ENCODE measurements at regions not wholly inside any gene's neighbourhood (a gene's known extent, or its start where the extent isn't known, plus 50 kb on each side); places are given as distances from the start of the nearest gene placed in this dataset.

DNA sequence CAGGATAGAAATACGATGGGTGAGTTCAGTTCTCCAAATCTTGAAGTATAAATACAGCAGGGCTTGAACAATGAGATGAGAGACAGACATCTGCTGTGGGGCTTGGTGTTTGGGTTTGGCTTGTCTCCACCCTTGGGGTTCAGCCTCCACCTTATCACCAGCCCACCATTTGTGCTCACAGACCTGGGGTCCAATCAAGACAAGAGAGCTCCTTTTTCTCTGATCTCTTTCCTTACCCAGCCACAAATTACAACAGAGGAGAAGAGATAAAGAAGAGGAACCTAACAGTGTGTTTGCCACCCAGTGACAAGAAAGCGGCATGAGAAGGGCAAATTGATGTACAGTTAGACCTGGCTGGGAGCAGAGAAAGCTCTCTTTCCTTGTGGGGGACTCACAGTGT lies 204.5 kb upstream of the CXCR4 start:
- peak overlapping the region; percentile 58 to 93 (median 84) for H3K27ac Mint-ChIP-seq
- peak overlapping the region in 1 of 2 donors; percentile 23 for H3K27ac ChIP-seq (ENCODE audit: low read depth in 1 of 2, low read length in 2 of 2)
- intact Hi-C loops (cut with micrococcal nuclease), result loop anchor here (10.0 kb wide), 2 partner anchors 108 to 318 kb away; no protein-coding TSS in a partner anchor
- H2AFZ ChIP-seq (ENCODE audit: insufficient read depth, low read depth, low read length, poor library complexity, severe bottlenecking), result peak overlapping the region; percentile 41
- TF ChIP-seq, protein P1, sequence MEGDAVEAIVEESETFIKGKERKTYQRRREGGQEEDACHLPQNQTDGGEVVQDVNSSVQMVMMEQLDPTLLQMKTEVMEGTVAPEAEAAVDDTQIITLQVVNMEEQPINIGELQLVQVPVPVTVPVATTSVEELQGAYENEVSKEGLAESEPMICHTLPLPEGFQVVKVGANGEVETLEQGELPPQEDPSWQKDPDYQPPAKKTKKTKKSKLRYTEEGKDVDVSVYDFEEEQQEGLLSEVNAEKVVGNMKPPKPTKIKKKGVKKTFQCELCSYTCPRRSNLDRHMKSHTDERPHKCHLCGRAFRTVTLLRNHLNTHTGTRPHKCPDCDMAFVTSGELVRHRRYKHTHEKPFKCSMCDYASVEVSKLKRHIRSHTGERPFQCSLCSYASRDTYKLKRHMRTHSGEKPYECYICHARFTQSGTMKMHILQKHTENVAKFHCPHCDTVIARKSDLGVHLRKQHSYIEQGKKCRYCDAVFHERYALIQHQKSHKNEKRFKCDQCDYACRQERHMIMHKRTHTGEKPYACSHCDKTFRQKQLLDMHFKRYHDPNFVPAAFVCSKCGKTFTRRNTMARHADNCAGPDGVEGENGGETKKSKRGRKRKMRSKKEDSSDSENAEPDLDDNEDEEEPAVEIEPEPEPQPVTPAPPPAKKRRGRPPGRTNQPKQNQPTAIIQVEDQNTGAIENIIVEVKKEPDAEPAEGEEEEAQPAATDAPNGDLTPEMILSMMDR (IDR thresholded peaks at IDR 0.05), result no peak
- peak in 2 of 3 donors; percentile 22 to 31 for DNase-seq
- H3K4me2 ChIP-seq (replicated peaks; ENCODE audit: extremely low read depth, low read length, poor library complexity, severe bottlenecking), result no peak overlapping the region
- H3K27me3 ChIP-seq (ENCODE audit: control insufficient read depth in 2 of 2, insufficient read depth in 2 of 2, low read length in 2 of 2), result no peaks in the 10 kb centered on the region
- H3K9me3 ChIP-seq (replicated peaks in 1 of 2; ENCODE audit: control insufficient read depth in 1 of 2, insufficient read depth in 1 of 2, low read length in 2 of 2), result no peaks in the 10 kb centered on the region
- no peak overlapping the region for H3K4me3 ChIP-seq (replicated peaks in 1 of 3; ENCODE audit: low read depth in 2 of 3, low read length in 3 of 3)
- peaks cover 0 to 4% (median 2%) of the 10 kb centered on the region in 3 donors for H3K27me3 Mint-ChIP-seq (ENCODE audit: low read depth in 3 of 3)
- no peaks in the 10 kb centered on the region for H3K79me2 ChIP-seq (ENCODE audit: insufficient read depth, low read length)
- H3K36me3 Mint-ChIP-seq, result no peaks in the 10 kb centered on the region
- H3K9me3 Mint-ChIP-seq, result peaks cover 0 to 2% (median 0%) of the 10 kb centered on the region in 7 donors
- peaks cover 53 to 59% of the 10 kb centered on the region in 2 donors for H3K4me1 ChIP-seq (ENCODE audit: control insufficient read depth in 1 of 2, insufficient read depth in 2 of 2, low read length in 2 of 2)
- H3K9ac ChIP-seq (ENCODE audit: insufficient read depth, low read length, poor library complexity, severe bottlenecking), result no peak overlapping the region
- H3K4me3 Mint-ChIP-seq, result no peak overlapping the region
- WGBS (ENCODE audit: insufficient coverage), result 6% methylated on average over 1 of the region's 2 CpGs
- no peaks in the 10 kb centered on the region for H3K36me3 ChIP-seq (replicated peaks in 1 of 2; ENCODE audit: control insufficient read depth in 1 of 2, insufficient read depth in 2 of 2, low read length in 2 of 2)
- no peaks in the 10 kb centered on the region for H4K20me1 ChIP-seq (ENCODE audit: insufficient read depth, low read length)
- peaks cover 59% of the 10 kb centered on the region for H3K4me1 Mint-ChIP-seq

DNA sequence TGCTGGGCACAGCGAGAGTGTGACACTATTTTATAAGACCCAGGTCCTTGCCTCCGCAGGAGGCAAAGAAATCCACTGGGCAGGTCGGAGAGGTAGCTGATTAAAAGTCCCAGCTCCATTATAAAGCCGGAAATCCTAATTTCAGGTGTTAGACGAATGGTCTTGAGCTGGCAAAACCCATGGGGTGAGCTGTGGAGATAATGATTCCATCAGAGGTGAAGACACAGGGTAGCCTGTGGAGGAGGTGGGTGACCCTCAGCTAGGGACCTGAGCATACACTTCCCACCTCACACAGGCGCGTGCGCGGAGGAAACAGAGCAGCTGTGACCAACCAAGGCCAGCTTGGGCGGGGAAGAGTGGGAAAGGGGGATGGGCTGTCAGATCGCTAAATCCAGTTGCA lies 201.7 kb upstream of the CXCR4 start:
- Histone ChIP-seq H3K9me3 (replicated peaks in 1 of 2; ENCODE audit: control insufficient read depth in 1 of 2, insufficient read depth in 1 of 2, low read length in 2 of 2) (no peaks in the 10 kb centered on the region), H3K79me2 (ENCODE audit: insufficient read depth, low read length) (no peaks in the 10 kb centered on the region), H3K4me1 (ENCODE audit: control insufficient read depth in 1 of 2, insufficient read depth in 2 of 2, low read length in 2 of 2) (peaks cover 30 to 34% of the 10 kb centered on the region in 2 donors), H3K27ac (ENCODE audit: low read depth in 1 of 2, low read length in 2 of 2) (no peak overlapping the region), H4K20me1 (ENCODE audit: insufficient read depth, low read length) (no peaks in the 10 kb centered on the region), H3K4me3 (replicated peaks in 1 of 3; ENCODE audit: low read depth in 2 of 3, low read length in 3 of 3) (no peak overlapping the region), H3K9ac (ENCODE audit: insufficient read depth, low read length, poor library complexity, severe bottlenecking) (no peak overlapping the region), H3K4me2 (replicated peaks; ENCODE audit: extremely low read depth, low read length, poor library complexity, severe bottlenecking) (no peak overlapping the region), H3K36me3 (replicated peaks in 1 of 2; ENCODE audit: control insufficient read depth in 1 of 2, insufficient read depth in 2 of 2, low read length in 2 of 2) (no peaks in the 10 kb centered on the region), H3K27me3 (ENCODE audit: control insufficient read depth in 2 of 2, insufficient read depth in 2 of 2, low read length in 2 of 2) (no peaks in the 10 kb centered on the region), H2AFZ (ENCODE audit: insufficient read depth, low read depth, low read length, poor library complexity, severe bottlenecking) (no peak overlapping the region)
- DNase-seq, result no peak
- Mint-ChIP-seq H3K36me3 (no peaks in the 10 kb centered on the region), H3K27me3 (ENCODE audit: low read depth in 3 of 3) (peaks cover 0 to 6% (median 2%) of the 10 kb centered on the region in 3 donors), H3K27ac (peak overlapping the region in 1 of 7 donors; percentile 30), H3K9me3 (peaks cover 0 to 2% (median 0%) of the 10 kb centered on the region in 7 donors), H3K4me3 (no peak overlapping the region), H3K4me1 (peaks cover 33% of the 10 kb centered on the region)
- TF ChIP-seq, protein P1 (IDR thresholded peaks at IDR 0.05), result no peak
- intact Hi-C loops (cut with micrococcal nuclease), result loop anchor here (10.0 kb wide), 2 partner anchors 105 to 315 kb away; no protein-coding TSS in a partner anchor
- 94% methylated on average over 5 of the region's 11 CpGs for WGBS (ENCODE audit: insufficient coverage)
